SU-DHL-6 (cell line): ENCODE measurements at regions not wholly inside any gene's neighbourhood (a gene's known extent, or its start where the extent isn't known, plus 50 kb on each side); places are given as distances from the start of the nearest gene placed in this dataset.
"Not testable (repeated sequence)": the region's sequence is repeated elsewhere in the genome, so short reads cannot be mapped to it uniquely, and the experiment has no call there.

ENCODE experiments used
- H2AFZ ChIP-seq: fragments of 200-600 bp; sonication (generic); 2 replicates; pipeline ENCODE4 v1.6.1; 2014; ENCODE audit warnings: low read depth, mild to moderate bottlenecking, moderate library complexity, mixed read lengths, antibody characterized with exemption, low read length; ENCODE audit not compliant: severe bottlenecking
- H3F3A ChIP-seq: fragments of 200-600 bp; shearing (Covaris generic); 2 replicates; pipeline ENCODE4 v1.6.0; 2016; ENCODE audit warnings: antibody characterized with exemption, mild to moderate bottlenecking; ENCODE audit not compliant: insufficient read depth
- H3K27ac ChIP-seq: fragments of 200-600 bp; sonication (generic); 2 replicates; pipeline ENCODE4 v1.5.1; 2016; ENCODE audit warnings: low read depth, mild to moderate bottlenecking, low read length, moderate library complexity, mixed read lengths
- H3K27me3 ChIP-seq: fragments of 200-600 bp; sonication (generic), shearing (Covaris generic); 2 replicates; pipeline ENCODE4 v1.6.0; 2014; ENCODE audit warnings: mild to moderate bottlenecking, low read length
- H3K36me3 ChIP-seq: fragments of 200-600 bp; sonication (generic); 2 replicates; pipeline ENCODE4 v1.6.1; 2014; ENCODE audit warnings: mild to moderate bottlenecking, low read length, mixed read lengths
- H3K4me2 ChIP-seq: fragments of 300-600, 200-600 bp; shearing (Covaris generic), sonication (generic); 2 replicates; pipeline ENCODE4 v1.6.0; 2014; ENCODE audit warnings: low read length, low read depth, mild to moderate bottlenecking; ENCODE audit not compliant: poor library complexity, severe bottlenecking
- H3K4me3 ChIP-seq: fragments of 200-600 bp; sonication (generic); 2 replicates; pipeline ENCODE4 v1.5.1; 2014; ENCODE audit warnings: antibody characterized with exemption, low read length, mild to moderate bottlenecking, mixed read lengths; ENCODE audit not compliant: insufficient read depth, poor library complexity, severe bottlenecking
- H3K79me2 ChIP-seq: fragments of 200-600 bp; sonication (generic); 2 replicates; pipeline ENCODE4 v1.6.1; 2014; ENCODE audit warnings: mild to moderate bottlenecking, low read length, moderate library complexity; ENCODE audit not compliant: insufficient read depth
- H3K9ac ChIP-seq: fragments of 200-600 bp; sonication (generic); 2 replicates; pipeline ENCODE4 v1.7.0; 2014; ENCODE audit warnings: mild to moderate bottlenecking, low read length
- H3K9me2 ChIP-seq: fragments of 200-600 bp; sonication (generic); replicated peaks from 2 replicates; pipeline ENCODE4 v1.6.1; 2014; ENCODE audit warnings: low read length; ENCODE audit not compliant: insufficient read depth
- H3K9me3 ChIP-seq: fragments of 200-600 bp; sonication (generic); 2 replicates; pipeline ENCODE4 v1.6.1; 2014; ENCODE audit warnings: low read length, mixed read lengths; ENCODE audit not compliant: insufficient read depth
- H4K20me1 ChIP-seq: fragments of 200-600 bp; sonication (generic); 2 replicates; pipeline ENCODE4 v1.6.1; 2014; ENCODE audit warnings: low read depth, mild to moderate bottlenecking, antibody characterized with exemption, low read length, moderate library complexity, mixed read lengths
- CTCF ChIP-seq: fragments of 200-600 bp; sonication (generic); IDR thresholded peaks from one replicate; pipeline ENCODE4 v1.5.1; 2017; ENCODE audit warnings: antibody characterized with exemption, mild to moderate bottlenecking, low read length, moderate library complexity; ENCODE audit not compliant: insufficient read depth, poor library complexity, severe bottlenecking
- EZH2phosphoT487 ChIP-seq: fragments of 200-600 bp; sonication (generic), shearing (Covaris generic); conservative IDR thresholded peaks from 2 replicates; pipeline ENCODE4 v1.6.1; 2018; ENCODE audit warnings: mild to moderate bottlenecking, antibody characterized with exemption, low read length, moderate library complexity, mixed read lengths

- Histone ChIP-seq H4K20me1 (no peaks in the 10 kb centered on the region), H3K27me3 (no peaks in the 10 kb centered on the region), H3K9me3 (no peaks in the 10 kb centered on the region), H3K36me3 (no peaks in the 10 kb centered on the region), H3K4me2 (no peak overlapping the region), H3K9me2 (no peaks in the 10 kb centered on the region), H3K27ac (no peak overlapping the region), H3K4me3 (no peak overlapping the region), H3K79me2 (no peaks in the 10 kb centered on the region), H3K9ac (no peak overlapping the region), H2AFZ (no peak overlapping the region), H3F3A (no peaks in the 10 kb centered on the region)
- no peak for TF ChIP-seq EZH2phosphoT487
- no peak for TF ChIP-seq CTCF
Measured at GRCh38 chrX:94288972-94289371, 615.0 kb downstream of the FAM133A start.

GRCh38 chrX:94302446-94302845, 628.4 kb downstream of the FAM133A start:
- Histone ChIP-seq H3K9ac (no peak overlapping the region), H3F3A (no peaks in the 10 kb centered on the region), H3K27ac (no peak overlapping the region), H3K27me3 (no peaks in the 10 kb centered on the region), H3K36me3 (no peaks in the 10 kb centered on the region), H3K79me2 (no peaks in the 10 kb centered on the region), H4K20me1 (no peaks in the 10 kb centered on the region), H3K9me3 (no peaks in the 10 kb centered on the region), H3K4me3 (no peak overlapping the region), H2AFZ (no peak overlapping the region), H3K9me2 (no peaks in the 10 kb centered on the region), H3K4me2 (no peak overlapping the region)
- TF ChIP-seq EZH2phosphoT487 (no peak), CTCF (no peak)

GRCh38 chrX:94329182-94329581, 655.2 kb downstream of the FAM133A start:
- no peak overlapping the region for H3K9ac ChIP-seq
- H4K20me1 ChIP-seq: no peaks in the 10 kb centered on the region
- no peak overlapping the region for H3K27ac ChIP-seq
- H3K4me3 ChIP-seq: no peak overlapping the region
- TF ChIP-seq CTCF (no peak), EZH2phosphoT487 (no peak)
- H3K9me3 ChIP-seq: no peaks in the 10 kb centered on the region
- no peaks in the 10 kb centered on the region for H3K36me3 ChIP-seq
- no peaks in the 10 kb centered on the region for H3K79me2 ChIP-seq
- no peak overlapping the region for H2AFZ ChIP-seq
- no peaks in the 10 kb centered on the region for H3K27me3 ChIP-seq
- no peaks in the 10 kb centered on the region for H3F3A ChIP-seq
- no peak overlapping the region for H3K4me2 ChIP-seq
- no peaks in the 10 kb centered on the region for H3K9me2 ChIP-seq

GRCh38 chrX:94341730-94342129, 667.7 kb downstream of the FAM133A start:
- H3K27me3 ChIP-seq, H3K79me2 ChIP-seq, H4K20me1 ChIP-seq, H2AFZ ChIP-seq, H3K27ac ChIP-seq, H3K4me2 ChIP-seq, H3K9me3 ChIP-seq, H3K9me2 ChIP-seq, H3K4me3 ChIP-seq, H3K36me3 ChIP-seq, H3K9ac ChIP-seq, H3F3A ChIP-seq: not testable (repeated sequence)
